Left ventricle myocardium inferior (tissue), 1 donor: ENCODE measurements at regions not wholly inside any gene's neighbourhood (a gene's known extent, or its start where the extent isn't known, plus 50 kb on each side); places are given as distances from the start of the nearest gene placed in this dataset.

ENCODE experiments used
- DNase-seq: peaks from one replicate; pipeline ENCODE4 v3.0.0-alpha.2; 2020
- H3K27ac ChIP-seq: fragments of 200-600 bp; replicated peaks from 2 replicates; pipeline ENCODE4 v1.8.0; 2021
- H3K27me3 ChIP-seq: fragments of 200-600 bp; 2 replicates; pipeline ENCODE4 v1.8.0; 2021; ENCODE audit warnings: low read depth
- H3K36me3 ChIP-seq: fragments of 200-600 bp; 2 replicates; pipeline ENCODE4 v1.8.0; 2021
- H3K4me1 ChIP-seq: fragments of 200-600 bp; 2 replicates; pipeline ENCODE4 v1.8.0; 2021
- H3K4me3 ChIP-seq: fragments of 200-600 bp; 2 replicates; pipeline ENCODE4 v1.8.0; 2021; ENCODE audit warnings: mild to moderate bottlenecking, moderate library complexity
- H3K9me3 ChIP-seq: fragments of 200-600 bp; replicated peaks from 2 replicates; pipeline ENCODE4 v1.8.0; 2021
- CTCF ChIP-seq: fragments of 200-600 bp; IDR thresholded peaks from 2 replicates; pipeline ENCODE4 v1.8.0; 2021; ENCODE audit warnings: antibody characterized with exemption, mild to moderate bottlenecking, borderline replicate concordance
- intact Hi-C: fragments of 100-400 bp; cut with micrococcal nuclease; formaldehyde crosslinking; loops from one replicate; pipeline ENCODE4 v1.11.0; 2022
- donor health status: DM: no; HTN: yes; CAD: no; lungs with severe emphysema.

DNA sequence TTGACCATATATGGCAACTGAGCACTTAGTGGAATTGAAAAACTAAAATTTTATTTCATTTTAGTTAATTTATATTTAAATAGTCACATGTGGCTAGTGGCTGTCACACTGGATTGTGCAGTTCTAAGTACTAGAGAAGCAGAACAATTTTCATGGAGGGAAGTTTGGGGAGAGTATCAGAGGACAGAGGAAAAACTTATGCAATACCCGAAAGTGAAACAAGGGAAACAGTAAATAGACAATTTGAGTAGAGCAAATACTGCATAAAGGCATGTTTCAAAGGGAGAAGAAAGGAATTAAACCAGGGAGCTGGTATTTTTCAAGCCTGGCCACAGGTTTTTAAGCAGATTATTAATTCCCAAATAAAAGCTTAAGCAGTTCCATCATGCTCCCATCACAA is 590.5 kb upstream of the RORB start:
- Histone ChIP-seq H3K4me3 (no peak overlapping the region), H3K27ac (no peak overlapping the region), H3K36me3 (no peaks in the 10 kb centered on the region), H3K27me3 (no peaks in the 10 kb centered on the region), H3K9me3 (no peaks in the 10 kb centered on the region), H3K4me1 (no peaks in the 10 kb centered on the region)
- no peak for DNase-seq
- intact Hi-C loops, result no loop called here
- TF ChIP-seq CTCF, result no peak

GRCh38 chr9:73911804-73912203 is 585.3 kb upstream of the RORB start:
- Histone ChIP-seq H3K36me3 (no peaks in the 10 kb centered on the region), H3K27ac (no peak overlapping the region), H3K9me3 (no peaks in the 10 kb centered on the region), H3K27me3 (no peaks in the 10 kb centered on the region), H3K4me3 (no peak overlapping the region), H3K4me1 (no peaks in the 10 kb centered on the region)
- TF ChIP-seq CTCF, result no peak
- no peak for DNase-seq
- intact Hi-C loops, result no loop called here

- Histone ChIP-seq H3K27ac (no peak overlapping the region), H3K4me1 (no peaks in the 10 kb centered on the region), H3K4me3 (no peak overlapping the region), H3K27me3 (no peaks in the 10 kb centered on the region), H3K36me3 (no peaks in the 10 kb centered on the region), H3K9me3 (no peaks in the 10 kb centered on the region)
- DNase-seq, result no peak
- intact Hi-C loops, result no loop called here
- peak; percentile 13 for TF ChIP-seq CTCF
Observed at GRCh38 chr9:73916016-73916673, 581.0 kb upstream of the RORB start.

- DNase-seq, result no peak
- Histone ChIP-seq H3K4me1 (no peaks in the 10 kb centered on the region), H3K36me3 (no peaks in the 10 kb centered on the region), H3K4me3 (no peak overlapping the region), H3K27ac (no peak overlapping the region), H3K9me3 (no peaks in the 10 kb centered on the region), H3K27me3 (no peaks in the 10 kb centered on the region)
- intact Hi-C loops, result no loop called here
- no peak for TF ChIP-seq CTCF
Observed at GRCh38 chr9:73919712-73920111, 577.4 kb upstream of the RORB start.

GRCh38 chr9:73923796-73924195 is 573.3 kb upstream of the RORB start:
- H3K9me3 ChIP-seq, result no peaks in the 10 kb centered on the region
- H3K36me3 ChIP-seq, result no peaks in the 10 kb centered on the region
- TF ChIP-seq CTCF, result no peak
- H3K27me3 ChIP-seq, result no peaks in the 10 kb centered on the region
- H3K4me1 ChIP-seq, result no peaks in the 10 kb centered on the region
- intact Hi-C loops, result no loop called here
- DNase-seq, result no peak
- no peak overlapping the region for H3K4me3 ChIP-seq
- no peak overlapping the region for H3K27ac ChIP-seq
